ENCODE measurements at regions not wholly inside any gene's neighbourhood (a gene's known extent, or its start where the extent isn't known, plus 50 kb on each side); places are given as distances from the start of the nearest gene placed in this dataset.

- intact Hi-C loops (cut with DNase I): no loop called here
These were observed 87.6 kb downstream of the NENF start for GRCh38 chr1:212520299-212520698.

GRCh38 chr1:212520746-212521145 lies 87.8 kb upstream of the ATF3 start:
- intact Hi-C loops (cut with DNase I): no loop called here

More at GRCh38 chr1:212520299-212520698, 87.6 kb downstream of the NENF start:
- DNase-seq (ENCODE audit: low spot score): no peak

GRCh38 chr1:212525479-212526110 lies 83.0 kb upstream of the ATF3 start:
- no peak for DNase-seq (ENCODE audit: low spot score)
- intact Hi-C loops (cut with DNase I): no loop called here

More at GRCh38 chr1:212520746-212521145, 87.8 kb upstream of the ATF3 start:
- no peak for DNase-seq (ENCODE audit: low spot score)

- intact Hi-C loops (cut with DNase I): no loop called here
- DNase-seq (ENCODE audit: low spot score): no peak
These were observed 82.5 kb upstream of the ATF3 start for GRCh38 chr1:212526111-212526491.

- no peak for DNase-seq (ENCODE audit: low spot score)
- intact Hi-C loops (cut with DNase I): no loop called here
These were observed 80.1 kb upstream of the ATF3 start for GRCh38 chr1:212528501-212528900.

- intact Hi-C loops (cut with DNase I): no loop called here
These were observed 79.3 kb upstream of the ATF3 start for GRCh38 chr1:212529211-212529741.

GRCh38 chr1:212531267-212531666 lies 77.3 kb upstream of the ATF3 start:
- no peak for DNase-seq (ENCODE audit: low spot score)
- intact Hi-C loops (cut with DNase I): no loop called here

More at GRCh38 chr1:212529211-212529741, 79.3 kb upstream of the ATF3 start:
- DNase-seq (ENCODE audit: low spot score): no peak

DNA sequence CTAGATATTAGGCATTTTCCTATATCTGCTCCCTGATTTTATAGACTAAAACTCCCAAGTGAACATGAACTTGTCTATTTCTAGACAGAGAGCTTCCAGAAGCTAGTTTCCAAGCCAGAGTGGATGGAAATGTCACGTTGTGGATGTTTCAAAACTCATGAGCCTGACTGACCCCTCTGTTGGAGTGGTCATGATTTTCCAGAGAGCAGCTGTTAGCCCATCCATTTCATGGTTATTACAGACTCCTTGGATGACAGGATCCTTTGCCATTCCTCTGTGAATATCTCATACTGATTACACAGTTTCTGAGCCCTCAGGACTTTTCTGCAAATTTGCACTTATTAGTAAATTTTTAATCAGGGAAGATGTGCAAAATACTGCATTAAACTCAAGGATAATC lies 76.8 kb upstream of the ATF3 start:
- DNase-seq (ENCODE audit: low spot score): no peak
- intact Hi-C loops (cut with DNase I): no loop called here

- no peak for DNase-seq (ENCODE audit: low spot score)
- intact Hi-C loops (cut with DNase I): no loop called here
These were observed 76.0 kb upstream of the ATF3 start for GRCh38 chr1:212532469-212533147.

- intact Hi-C loops (cut with DNase I): no loop called here
- no peak for DNase-seq (ENCODE audit: low spot score)
These were observed 75.4 kb upstream of the ATF3 start for GRCh38 chr1:212533148-212533517.

GRCh38 chr1:212536586-212536985 lies 72.0 kb upstream of the ATF3 start:
- intact Hi-C loops (cut with DNase I): no loop called here
- DNase-seq (ENCODE audit: low spot score): no peak

DNA sequence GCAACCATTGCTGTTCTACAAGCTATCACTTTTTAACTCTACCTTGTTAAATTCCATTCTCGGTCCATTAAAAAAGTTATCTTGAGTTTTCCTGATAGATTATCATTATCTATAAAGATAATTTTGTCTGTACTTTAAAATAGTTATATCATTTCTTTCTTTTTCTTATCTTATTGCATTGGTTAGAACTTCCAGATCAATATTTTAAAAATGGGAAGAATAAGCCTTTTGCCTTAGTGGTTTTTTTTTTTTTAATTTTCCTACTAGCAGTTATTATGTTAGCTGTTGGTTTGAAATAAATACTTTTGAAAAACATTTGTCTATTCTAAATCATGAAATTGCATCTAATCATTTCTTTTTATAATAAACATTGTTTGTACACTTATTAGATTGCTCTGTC lies 71.0 kb upstream of the ATF3 start:
- DNase-seq (ENCODE audit: low spot score): no peak
- intact Hi-C loops (cut with DNase I): no loop called here

GRCh38 chr1:212539737-212540430 lies 68.7 kb upstream of the ATF3 start:
- intact Hi-C loops (cut with DNase I): no loop called here
- DNase-seq (ENCODE audit: low spot score): no peak

GRCh38 chr1:212542761-212543187 lies 65.8 kb upstream of the ATF3 start:
- intact Hi-C loops (cut with DNase I): no loop called here
- DNase-seq (ENCODE audit: low spot score): no peak

GRCh38 chr1:212544110-212544509 lies 64.5 kb upstream of the ATF3 start:
- intact Hi-C loops (cut with DNase I): no loop called here
- no peak for DNase-seq (ENCODE audit: low spot score)

GRCh38 chr1:212545941-212546635 lies 62.5 kb upstream of the ATF3 start:
- DNase-seq (ENCODE audit: low spot score): no peak
- intact Hi-C loops (cut with DNase I): no loop called here

DNA sequence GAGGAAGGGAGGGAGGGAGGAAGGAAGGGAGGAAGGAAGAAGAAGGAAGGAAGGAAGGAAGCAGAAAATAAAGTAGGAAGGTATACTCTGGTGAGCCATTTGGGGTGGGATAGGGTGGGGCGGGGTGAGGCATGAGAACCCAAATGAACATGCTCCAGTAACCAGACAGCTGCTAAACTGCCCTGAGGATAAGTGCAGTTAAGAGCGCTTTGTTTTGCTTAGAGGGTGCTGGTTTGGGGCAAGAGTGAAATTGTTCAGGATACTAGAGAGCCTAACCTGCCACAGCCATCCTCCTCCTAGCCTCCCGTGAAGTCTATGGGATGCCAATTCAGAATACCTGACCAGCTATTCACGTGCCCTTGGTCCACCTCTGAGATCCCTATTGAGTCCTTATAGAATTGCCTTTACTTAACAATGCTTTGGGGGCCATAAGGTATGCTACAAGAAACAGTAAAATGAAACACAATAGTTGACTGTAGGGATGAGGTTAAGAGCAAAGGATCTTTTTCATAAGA lies 59.0 kb upstream of the ATF3 start:
- intact Hi-C loops (cut with DNase I): loop anchor here in 1 of 2 donors (10.0 kb wide), 1 partner anchor 65 kb away; no protein-coding TSS in a partner anchor
- DNase-seq (ENCODE audit: low spot score): no peak

- intact Hi-C loops (cut with DNase I): loop anchor here in 1 of 2 donors (10.0 kb wide), 1 partner anchor 67 kb away; no protein-coding TSS in a partner anchor
- no peak for DNase-seq (ENCODE audit: low spot score)
These were observed 56.6 kb upstream of the ATF3 start for GRCh38 chr1:212551929-212552328.

GRCh38 chr1:212553676-212554075 lies 54.9 kb upstream of the ATF3 start:
- intact Hi-C loops (cut with DNase I): loop anchor here in 1 of 2 donors (10.0 kb wide), 1 partner anchor 69 kb away; no protein-coding TSS in a partner anchor
- DNase-seq (ENCODE audit: low spot score): no peak
